K562 (cell line): ENCODE measurements at regions not wholly inside any gene's neighbourhood (a gene's known extent, or its start where the extent isn't known, plus 50 kb on each side); places are given as distances from the start of the nearest gene placed in this dataset.

Experiments used
- ATAC-seq: fragments of 200-7000 bp; cut with Tn5 transposase; 3 replicates; pipeline ENCODE4 v1.9.1; 2020; ENCODE audit warnings: moderate library complexity
- BruUV-seq: library from RNA; stranded (reverse); fragments of 400-500 nt; replicated peaks from 2 replicates; lab custom pipeline; 2021; lab: Mats Ljungman, UMichigan
- CTCF ChIA-PET: fragments of 300-600 bp; formaldehyde crosslinking; extraction: SDS; loops from one replicate; lab custom pipeline; 2021; ENCODE audit warnings: low intra/inter-chr PET ratio; lab: Yijun Ruan, JAX
- POLR2A ChIA-PET: fragments of 300-600, 350-650 bp; sonication (Branson Sonifier 250); formaldehyde crosslinking; extraction: SDS; loops from one replicate; lab custom pipeline; 2021; ENCODE audit warnings: antibody characterized with exemption, inconsistent platforms; lab: Yijun Ruan, JAX
- DNase-seq, 4 experiments: peaks; one replicate each; pipeline versions ENCODE4 v3.0.0 to v3.0.0-alpha.2; 2011 to 2018; ENCODE audit warnings: low spot score in 3 of 4, mixed read lengths in 3 of 4; ENCODE audit errors: extremely low read depth in 1 of 4
- FAIRE-seq: peaks from 2 replicates; lab custom pipeline; 2011; peaks lifted over from hg19 to GRCh38; lab: Jason Lieb, UNC
- H2AFZ ChIP-seq: 2 replicates; pipeline ENCODE4 v1.6.0; 2011; ENCODE audit warnings: low read depth, low read length, control low read depth, inconsistent platforms
- H3K27ac ChIP-seq: fragments of 200-600 bp; 3 replicates; pipeline ENCODE4 v1.8.0; 2011; ENCODE audit warnings: low read depth, mild to moderate bottlenecking, control low read depth, inconsistent platforms, low read length, moderate library complexity, mixed read lengths; ENCODE audit errors: extremely low read depth
- H3K27me3 ChIP-seq, 2 experiments: fragments of 300-600 bp in 1 of 2; 2 replicates in 1 of 2; 3 replicates in 1 of 2; pipeline versions ENCODE4 v1.6.0 to v1.8.0; 2011; ENCODE audit warnings: inconsistent platforms in 2 of 2, low read length in 2 of 2, mild to moderate bottlenecking in 1 of 2, mixed read lengths in 1 of 2, moderate library complexity in 1 of 2; ENCODE audit not compliant: control insufficient read depth in 2 of 2, insufficient read depth in 2 of 2
- H3K36me3 ChIP-seq: fragments of 300-600 bp; 3 replicates; pipeline ENCODE4 v1.8.0; 2011; ENCODE audit warnings: mild to moderate bottlenecking, low read length, inconsistent platforms; ENCODE audit not compliant: control insufficient read depth, insufficient read depth
- H3K4me1 ChIP-seq, 2 experiments: fragments of 200-600 bp in 1 of 2; replicated peaks in 1 of 2; 2 replicates in 1 of 2; 3 replicates in 1 of 2; pipeline versions ENCODE4 v1.5.1 to v1.8.0; 2011; ENCODE audit warnings: inconsistent platforms in 2 of 2, low read length in 2 of 2, mild to moderate bottlenecking in 1 of 2, mixed read lengths in 1 of 2, moderate library complexity in 1 of 2; ENCODE audit not compliant: control insufficient read depth in 2 of 2, insufficient read depth in 2 of 2
- H3K4me2 ChIP-seq: 2 replicates; pipeline ENCODE4 v1.6.1; 2011; ENCODE audit warnings: low read length, control low read depth, inconsistent platforms, mixed read lengths; ENCODE audit not compliant: insufficient read depth
- H3K4me3 ChIP-seq: fragments of 200-600 bp; sonication (generic), shearing (Covaris generic); 2 replicates; pipeline ENCODE4 v1.5.1; 2016; ENCODE audit warnings: control low read depth, inconsistent platforms
- H3K79me2 ChIP-seq: fragments of 200-600 bp; 3 replicates; pipeline ENCODE4 v1.8.0; 2011; ENCODE audit warnings: low read length, inconsistent platforms; ENCODE audit not compliant: control insufficient read depth, insufficient read depth
- H3K9ac ChIP-seq, 2 experiments: 2 replicates each; pipeline versions ENCODE4 v1.6.0 to v1.6.1; 2011; ENCODE audit warnings: low read depth in 2 of 2, low read length in 2 of 2, control low read depth in 1 of 2, inconsistent platforms in 1 of 2, mild to moderate bottlenecking in 1 of 2, mixed read lengths in 1 of 2; ENCODE audit not compliant: insufficient read depth in 1 of 2
- H3K9me1 ChIP-seq: one replicate; pipeline ENCODE4 v1.6.0; 2011; ENCODE audit warnings: inconsistent platforms, mild to moderate bottlenecking, low read length, moderate library complexity; ENCODE audit not compliant: control insufficient read depth, insufficient read depth
- H3K9me3 ChIP-seq: replicated peaks from 2 replicates; pipeline ENCODE4 v1.5.1; 2011; ENCODE audit warnings: low read depth, low read length, inconsistent platforms; ENCODE audit not compliant: control insufficient read depth, insufficient read depth
- H4K20me1 ChIP-seq: replicated peaks from 2 replicates; pipeline ENCODE4 v1.6.1; 2011; ENCODE audit warnings: low read length, inconsistent platforms, mixed read lengths; ENCODE audit not compliant: control insufficient read depth, insufficient read depth
- CEBPB ChIP-seq: fragments of 450-650 bp; IDR thresholded peaks from 2 replicates; pipeline ENCODE4 v1.6.1; 2016; ENCODE audit warnings: missing genetic modification characterization, missing compliant biosample characterization
- HNRNPUL1 ChIP-seq: fragments of 200-400 bp; formaldehyde crosslinking; IDR thresholded peaks from 2 replicates; pipeline ENCODE4 v1.6.1; 2017; ENCODE audit warnings: low read length
- MTA2 ChIP-seq: fragments of 450-650 bp; IDR thresholded peaks from 2 replicates; pipeline ENCODE4 v1.6.1; 2016; ENCODE audit warnings: low read depth
- MYBL2 ChIP-seq, 2 experiments: fragments of 450-650 bp in 1 of 2; sonication (generic) in 1 of 2; formaldehyde crosslinking in 1 of 2; IDR thresholded peaks; 2 replicates each; pipeline versions ENCODE4 v1.6.1 to v1.8.1; 2017 to 2022; ENCODE audit warnings: borderline replicate concordance in 1 of 2, inconsistent platforms in 1 of 2, low read depth in 1 of 2, mild to moderate bottlenecking in 1 of 2, missing genetic modification reagents in 1 of 2, moderate library complexity in 1 of 2
- NCOA2 ChIP-seq, 2 experiments: fragments of 450-650 bp; IDR thresholded peaks; 2 replicates each; pipeline ENCODE4 v1.6.1; 2018; ENCODE audit warnings: mild to moderate bottlenecking in 2 of 2, moderate library complexity in 1 of 2; ENCODE audit not compliant: partially characterized antibody in 2 of 2
- NEUROD1 ChIP-seq: fragments of 150-350 bp; IDR thresholded peaks from 2 replicates; pipeline ENCODE4 v1.6.1; 2014; ENCODE audit warnings: borderline replicate concordance, low read length, low read depth; ENCODE audit not compliant: partially characterized antibody
- ZNF165 ChIP-seq: fragments of 250-450 bp; sonication (Bioruptor Pico); IDR thresholded peaks from 2 replicates; pipeline ENCODE4 v1.4.0; 2020; ENCODE audit warnings: borderline replicate concordance
- WGBS: fragments of 100-300 bp; shearing (Covaris generic); methylation state at CpG from one replicate; pipeline ENCODE4 v1.1.6; 2016; ENCODE audit warnings: low coverage, mixed read lengths; ENCODE audit not compliant: insufficient coverage; ENCODE audit errors: missing lambda C conversion rate; 5-methylcytosine and 5-hydroxymethylcytosine counted together
- in situ Hi-C: fragments of 300-500 bp; cut with MboI; formaldehyde crosslinking; loops from 4 replicates; pipeline ENCODE4 v1.15.0; 2018; ENCODE audit warnings: inconsistent platforms, mixed read lengths
- intact Hi-C: fragments of 100-400 bp; cut with micrococcal nuclease; formaldehyde crosslinking; loops from 2 replicates; pipeline ENCODE4 v1.14.2; 2022
- TF ChIP-seq, protein P1 (sequence below): fragments of 250-450 bp; sonication (Bioruptor Pico); IDR thresholded peaks from 2 replicates; pipeline ENCODE4 v1.4.0; 2020
- TF ChIP-seq, protein P2 (sequence below): fragments of 200-400 bp; formaldehyde crosslinking; IDR thresholded peaks from 2 replicates; pipeline ENCODE4 v1.6.1; 2017; ENCODE audit warnings: mild to moderate bottlenecking, low read depth, low read length, moderate library complexity

DNA sequence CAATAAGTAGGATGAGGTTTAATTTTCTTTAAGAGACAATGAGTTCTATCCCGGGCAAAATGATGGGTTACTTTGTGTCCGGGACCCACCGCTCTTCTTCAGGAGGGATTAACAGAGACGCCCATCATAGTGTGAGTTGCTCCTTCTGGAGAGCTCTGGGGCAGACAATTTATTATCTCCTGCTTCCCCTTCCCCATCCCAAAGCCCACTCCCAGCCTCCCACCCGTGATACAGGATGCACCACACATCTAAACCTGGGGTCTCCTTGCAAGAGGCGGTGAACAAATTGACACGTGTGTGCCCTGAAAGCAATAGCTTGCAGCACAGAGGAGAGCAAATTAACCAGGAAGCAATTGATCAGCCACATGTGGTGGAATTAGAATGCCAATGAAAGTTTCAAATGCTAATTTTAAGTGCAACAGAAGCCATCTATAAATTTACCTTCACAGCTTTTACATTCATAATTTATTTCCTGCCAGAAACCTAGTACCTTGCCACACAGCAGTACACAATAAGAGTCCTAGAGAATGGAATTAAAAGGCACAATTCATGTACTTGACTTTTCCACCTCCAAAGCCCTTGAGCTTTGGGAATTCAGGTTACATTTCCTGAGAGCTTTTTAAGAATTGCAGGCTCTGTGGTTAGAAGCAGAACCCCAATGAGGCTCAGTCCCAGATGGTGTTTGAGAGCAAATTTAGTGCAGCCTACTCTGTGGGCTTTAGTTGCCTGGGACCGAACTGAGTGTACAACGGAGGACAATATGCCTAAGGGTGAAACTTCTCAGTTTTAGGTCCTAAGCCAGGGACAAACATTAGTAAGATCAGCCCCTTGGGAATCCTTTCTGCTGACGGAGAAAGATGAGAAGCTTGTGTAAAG lies 399.6 kb downstream of the MED10 start:
- Histone ChIP-seq H2AFZ (no peak overlapping the region), H3K4me1 (no peaks in the 10 kb centered on the region), H3K4me2 (no peak overlapping the region), H3K79me2 (no peaks in the 10 kb centered on the region), H3K9me3 (no peaks in the 10 kb centered on the region), H4K20me1 (no peaks in the 10 kb centered on the region), H3K36me3 (no peaks in the 10 kb centered on the region), H3K27me3 (no peaks in the 10 kb centered on the region), H3K9ac (no peak overlapping the region), H3K4me3 (no peak overlapping the region), H3K9me1 (no peaks in the 10 kb centered on the region), H3K27ac (no peak overlapping the region)
- in situ Hi-C loops = no loop called here
- ChIA-PET POLR2A (interaction anchor here (0.6 kb wide), 1 partner anchor 24 kb away, joined by 3 read pairs; no protein-coding TSS in a partner anchor), CTCF (no interaction called here)
- DNase-seq (no peak), ATAC-seq (no peak), FAIRE-seq (no peak)
- no TSS peak for BruUV-seq
- WGBS = under 1% methylated on average over 10 of the region's 10 CpGs
- intact Hi-C loops = no loop called here
- TF ChIP-seq ZNF165 (CRISPR knock-in tag) (no peak), NEUROD1 (no peak), MTA2 (no peak), NCOA2 (IDR thresholded peaks at IDR 0.05; ENCODE audit: partially characterized antibody in 2 of 2) (no peak), CEBPB (no peak), HNRNPUL1 (no peak), MYBL2 (IDR thresholded peaks at IDR 0.05; ENCODE audit: low read depth) (no peak), MYBL2 (CRISPR knock-in tag; IDR thresholded peaks at IDR 0.05; ENCODE audit: borderline replicate concordance) (no peak)
- TF ChIP-seq, protein P1, sequence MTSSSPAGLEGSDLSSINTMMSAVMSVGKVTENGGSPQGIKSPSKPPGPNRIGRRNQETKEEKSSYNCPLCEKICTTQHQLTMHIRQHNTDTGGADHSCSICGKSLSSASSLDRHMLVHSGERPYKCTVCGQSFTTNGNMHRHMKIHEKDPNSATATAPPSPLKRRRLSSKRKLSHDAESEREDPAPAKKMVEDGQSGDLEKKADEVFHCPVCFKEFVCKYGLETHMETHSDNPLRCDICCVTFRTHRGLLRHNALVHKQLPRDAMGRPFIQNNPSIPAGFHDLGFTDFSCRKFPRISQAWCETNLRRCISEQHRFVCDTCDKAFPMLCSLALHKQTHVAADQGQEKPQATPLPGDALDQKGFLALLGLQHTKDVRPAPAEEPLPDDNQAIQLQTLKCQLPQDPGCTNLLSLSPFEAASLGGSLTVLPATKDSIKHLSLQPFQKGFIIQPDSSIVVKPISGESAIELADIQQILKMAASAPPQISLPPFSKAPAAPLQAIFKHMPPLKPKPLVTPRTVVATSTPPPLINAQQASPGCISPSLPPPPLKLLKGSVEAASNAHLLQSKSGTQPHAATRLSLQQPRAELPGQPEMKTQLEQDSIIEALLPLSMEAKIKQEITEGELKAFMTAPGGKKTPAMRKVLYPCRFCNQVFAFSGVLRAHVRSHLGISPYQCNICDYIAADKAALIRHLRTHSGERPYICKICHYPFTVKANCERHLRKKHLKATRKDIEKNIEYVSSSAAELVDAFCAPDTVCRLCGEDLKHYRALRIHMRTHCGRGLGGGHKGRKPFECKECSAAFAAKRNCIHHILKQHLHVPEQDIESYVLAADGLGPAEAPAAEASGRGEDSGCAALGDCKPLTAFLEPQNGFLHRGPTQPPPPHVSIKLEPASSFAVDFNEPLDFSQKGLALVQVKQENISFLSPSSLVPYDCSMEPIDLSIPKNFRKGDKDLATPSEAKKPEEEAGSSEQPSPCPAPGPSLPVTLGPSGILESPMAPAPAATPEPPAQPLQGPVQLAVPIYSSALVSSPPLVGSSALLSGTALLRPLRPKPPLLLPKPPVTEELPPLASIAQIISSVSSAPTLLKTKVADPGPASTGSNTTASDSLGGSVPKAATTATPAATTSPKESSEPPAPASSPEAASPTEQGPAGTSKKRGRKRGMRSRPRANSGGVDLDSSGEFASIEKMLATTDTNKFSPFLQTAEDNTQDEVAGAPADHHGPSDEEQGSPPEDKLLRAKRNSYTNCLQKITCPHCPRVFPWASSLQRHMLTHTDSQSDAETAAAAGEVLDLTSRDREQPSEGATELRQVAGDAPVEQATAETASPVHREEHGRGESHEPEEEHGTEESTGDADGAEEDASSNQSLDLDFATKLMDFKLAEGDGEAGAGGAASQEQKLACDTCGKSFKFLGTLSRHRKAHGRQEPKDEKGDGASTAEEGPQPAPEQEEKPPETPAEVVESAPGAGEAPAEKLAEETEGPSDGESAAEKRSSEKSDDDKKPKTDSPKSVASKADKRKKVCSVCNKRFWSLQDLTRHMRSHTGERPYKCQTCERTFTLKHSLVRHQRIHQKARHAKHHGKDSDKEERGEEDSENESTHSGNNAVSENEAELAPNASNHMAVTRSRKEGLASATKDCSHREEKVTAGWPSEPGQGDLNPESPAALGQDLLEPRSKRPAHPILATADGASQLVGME (CRISPR knock-in tag) = no peak
- TF ChIP-seq, protein P2, sequence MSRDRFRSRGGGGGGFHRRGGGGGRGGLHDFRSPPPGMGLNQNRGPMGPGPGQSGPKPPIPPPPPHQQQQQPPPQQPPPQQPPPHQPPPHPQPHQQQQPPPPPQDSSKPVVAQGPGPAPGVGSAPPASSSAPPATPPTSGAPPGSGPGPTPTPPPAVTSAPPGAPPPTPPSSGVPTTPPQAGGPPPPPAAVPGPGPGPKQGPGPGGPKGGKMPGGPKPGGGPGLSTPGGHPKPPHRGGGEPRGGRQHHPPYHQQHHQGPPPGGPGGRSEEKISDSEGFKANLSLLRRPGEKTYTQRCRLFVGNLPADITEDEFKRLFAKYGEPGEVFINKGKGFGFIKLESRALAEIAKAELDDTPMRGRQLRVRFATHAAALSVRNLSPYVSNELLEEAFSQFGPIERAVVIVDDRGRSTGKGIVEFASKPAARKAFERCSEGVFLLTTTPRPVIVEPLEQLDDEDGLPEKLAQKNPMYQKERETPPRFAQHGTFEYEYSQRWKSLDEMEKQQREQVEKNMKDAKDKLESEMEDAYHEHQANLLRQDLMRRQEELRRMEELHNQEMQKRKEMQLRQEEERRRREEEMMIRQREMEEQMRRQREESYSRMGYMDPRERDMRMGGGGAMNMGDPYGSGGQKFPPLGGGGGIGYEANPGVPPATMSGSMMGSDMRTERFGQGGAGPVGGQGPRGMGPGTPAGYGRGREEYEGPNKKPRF = no peak
